HL-60 (cell line): ENCODE measurements at regions not wholly inside any gene's neighbourhood (a gene's known extent, or its start where the extent isn't known, plus 50 kb on each side); places are given as distances from the start of the nearest gene placed in this dataset.

Source experiments
- CTCF ChIP-seq: IDR thresholded peaks from one replicate; pipeline ENCODE4 v1.5.1; 2011; ENCODE audit warnings: low read length, control low read depth, inconsistent platforms; ENCODE audit not compliant: insufficient read depth
- TF ChIP-seq, protein P1 (sequence below): IDR thresholded peaks from 2 replicates; pipeline ENCODE4 v1.6.1; 2012; ENCODE audit warnings: low read depth; ENCODE audit not compliant: insufficient replicate concordance

DNA sequence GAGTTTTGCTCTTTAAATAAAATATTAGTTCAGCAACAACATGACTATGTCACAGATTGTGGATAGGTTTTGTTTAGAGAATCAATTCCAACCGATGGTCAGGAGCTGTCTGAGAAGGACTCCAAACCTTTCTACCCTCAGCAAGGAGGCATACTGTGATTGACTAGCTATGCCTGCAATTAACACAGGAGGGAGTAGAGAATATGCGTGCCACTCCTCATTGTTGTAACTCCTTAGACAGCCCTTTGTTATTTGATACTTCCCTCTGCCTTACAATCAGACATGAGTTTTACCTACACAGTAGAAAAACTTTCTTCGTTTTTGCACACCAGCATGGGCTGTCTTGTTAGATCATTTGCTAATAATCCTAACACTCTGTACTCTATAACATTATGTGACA, 796.5 kb downstream of the PRIM2 start:
- TF ChIP-seq CTCF, result no peak
- TF ChIP-seq, protein P1, sequence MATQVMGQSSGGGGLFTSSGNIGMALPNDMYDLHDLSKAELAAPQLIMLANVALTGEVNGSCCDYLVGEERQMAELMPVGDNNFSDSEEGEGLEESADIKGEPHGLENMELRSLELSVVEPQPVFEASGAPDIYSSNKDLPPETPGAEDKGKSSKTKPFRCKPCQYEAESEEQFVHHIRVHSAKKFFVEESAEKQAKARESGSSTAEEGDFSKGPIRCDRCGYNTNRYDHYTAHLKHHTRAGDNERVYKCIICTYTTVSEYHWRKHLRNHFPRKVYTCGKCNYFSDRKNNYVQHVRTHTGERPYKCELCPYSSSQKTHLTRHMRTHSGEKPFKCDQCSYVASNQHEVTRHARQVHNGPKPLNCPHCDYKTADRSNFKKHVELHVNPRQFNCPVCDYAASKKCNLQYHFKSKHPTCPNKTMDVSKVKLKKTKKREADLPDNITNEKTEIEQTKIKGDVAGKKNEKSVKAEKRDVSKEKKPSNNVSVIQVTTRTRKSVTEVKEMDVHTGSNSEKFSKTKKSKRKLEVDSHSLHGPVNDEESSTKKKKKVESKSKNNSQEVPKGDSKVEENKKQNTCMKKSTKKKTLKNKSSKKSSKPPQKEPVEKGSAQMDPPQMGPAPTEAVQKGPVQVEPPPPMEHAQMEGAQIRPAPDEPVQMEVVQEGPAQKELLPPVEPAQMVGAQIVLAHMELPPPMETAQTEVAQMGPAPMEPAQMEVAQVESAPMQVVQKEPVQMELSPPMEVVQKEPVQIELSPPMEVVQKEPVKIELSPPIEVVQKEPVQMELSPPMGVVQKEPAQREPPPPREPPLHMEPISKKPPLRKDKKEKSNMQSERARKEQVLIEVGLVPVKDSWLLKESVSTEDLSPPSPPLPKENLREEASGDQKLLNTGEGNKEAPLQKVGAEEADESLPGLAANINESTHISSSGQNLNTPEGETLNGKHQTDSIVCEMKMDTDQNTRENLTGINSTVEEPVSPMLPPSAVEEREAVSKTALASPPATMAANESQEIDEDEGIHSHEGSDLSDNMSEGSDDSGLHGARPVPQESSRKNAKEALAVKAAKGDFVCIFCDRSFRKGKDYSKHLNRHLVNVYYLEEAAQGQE, result no peak
